Inflammatory macrophage (primary cell): ENCODE measurements at regions not wholly inside any gene's neighbourhood (a gene's known extent, or its start where the extent isn't known, plus 50 kb on each side); places are given as distances from the start of the nearest gene placed in this dataset.

Experiments
- DNase-seq, 2 donors: peaks; one replicate each; pipeline ENCODE4 v3.0.0-alpha.2; 2020 to 2022

GRCh38 chr15:75134748-75135147 is 66.9 kb upstream of the C15orf39 start:
- no peak for DNase-seq

GRCh38 chr15:75136118-75136517 is 65.6 kb upstream of the C15orf39 start:
- no peak for DNase-seq

GRCh38 chr15:75136758-75137157 is 64.9 kb upstream of the C15orf39 start:
- no peak for DNase-seq

- DNase-seq = no peak
Measured at GRCh38 chr15:75138016-75138999, 63.4 kb upstream of the C15orf39 start.

GRCh38 chr15:75140080-75140879 is 61.4 kb upstream of the C15orf39 start:
- no peak for DNase-seq

- no peak for DNase-seq
Measured at GRCh38 chr15:75142499-75142898, 59.2 kb upstream of the C15orf39 start.

- no peak for DNase-seq
Measured at GRCh38 chr15:75143738-75144334, 57.8 kb upstream of the C15orf39 start.

GRCh38 chr15:75145027-75145841 is 56.4 kb upstream of the C15orf39 start:
- DNase-seq = no peak

- no peak for DNase-seq
Measured at GRCh38 chr15:75148280-75148679, 53.4 kb upstream of the C15orf39 start.

- peak; percentile 74 to 87 for DNase-seq
Measured at GRCh38 chr15:75149867-75150709, 51.6 kb upstream of the C15orf39 start.

- DNase-seq = no peak
Measured at GRCh38 chr15:75151214-75152128, 50.2 kb upstream of the C15orf39 start.
